Cardiac fibroblast (primary cell): ENCODE measurements at regions not wholly inside any gene's neighbourhood (a gene's known extent, or its start where the extent isn't known, plus 50 kb on each side); places are given as distances from the start of the nearest gene placed in this dataset.
"Not testable (repeated sequence)": the region's sequence is repeated elsewhere in the genome, so short reads cannot be mapped to it uniquely, and the experiment has no call there.

Source experiments
- DNase-seq, 2 donors: peaks; one replicate each; pipeline versions ENCODE4 v3.0.0 to v3.0.0-alpha.2; 2010; ENCODE audit warnings: low read depth in 2 of 2
- H3K4me3 ChIP-seq, 2 donors: replicated peaks in 1 of 2; 1 replicate in 1 of 2; 2 replicates in 1 of 2; pipeline ENCODE4 v1.5.1; 2011; ENCODE audit warnings: low read depth in 2 of 2, low read length in 2 of 2, mild to moderate bottlenecking in 2 of 2, moderate library complexity in 1 of 2
- TF ChIP-seq, protein P1 (sequence below): IDR thresholded peaks from one replicate; pipeline ENCODE4 v1.5.1; 2011; ENCODE audit warnings: low read depth, mild to moderate bottlenecking, low read length, inconsistent platforms

DNA sequence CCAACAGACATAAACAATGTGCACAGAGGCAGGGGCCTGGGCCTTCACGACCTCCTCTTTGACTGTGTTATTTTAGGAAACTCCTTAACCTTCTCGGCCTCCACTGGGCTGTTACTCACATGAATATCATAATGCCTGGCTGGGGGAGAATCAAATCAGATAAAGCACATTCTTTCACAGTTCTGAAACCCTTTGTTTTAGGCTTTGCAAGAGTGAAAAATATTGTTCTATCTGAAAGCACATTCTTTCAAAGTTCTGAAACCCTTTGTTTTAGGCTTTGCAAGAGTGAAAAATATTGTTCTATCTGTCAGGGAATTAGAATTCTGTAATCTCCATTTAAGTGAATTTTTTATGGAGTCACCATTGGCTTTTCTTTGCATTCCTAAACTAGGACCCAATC, 50.7 kb upstream of the SYNDIG1 start:
- DNase-seq = no peak
- TF ChIP-seq, protein P1, sequence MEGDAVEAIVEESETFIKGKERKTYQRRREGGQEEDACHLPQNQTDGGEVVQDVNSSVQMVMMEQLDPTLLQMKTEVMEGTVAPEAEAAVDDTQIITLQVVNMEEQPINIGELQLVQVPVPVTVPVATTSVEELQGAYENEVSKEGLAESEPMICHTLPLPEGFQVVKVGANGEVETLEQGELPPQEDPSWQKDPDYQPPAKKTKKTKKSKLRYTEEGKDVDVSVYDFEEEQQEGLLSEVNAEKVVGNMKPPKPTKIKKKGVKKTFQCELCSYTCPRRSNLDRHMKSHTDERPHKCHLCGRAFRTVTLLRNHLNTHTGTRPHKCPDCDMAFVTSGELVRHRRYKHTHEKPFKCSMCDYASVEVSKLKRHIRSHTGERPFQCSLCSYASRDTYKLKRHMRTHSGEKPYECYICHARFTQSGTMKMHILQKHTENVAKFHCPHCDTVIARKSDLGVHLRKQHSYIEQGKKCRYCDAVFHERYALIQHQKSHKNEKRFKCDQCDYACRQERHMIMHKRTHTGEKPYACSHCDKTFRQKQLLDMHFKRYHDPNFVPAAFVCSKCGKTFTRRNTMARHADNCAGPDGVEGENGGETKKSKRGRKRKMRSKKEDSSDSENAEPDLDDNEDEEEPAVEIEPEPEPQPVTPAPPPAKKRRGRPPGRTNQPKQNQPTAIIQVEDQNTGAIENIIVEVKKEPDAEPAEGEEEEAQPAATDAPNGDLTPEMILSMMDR = no peak
- no peak overlapping the region for H3K4me3 ChIP-seq

DNA sequence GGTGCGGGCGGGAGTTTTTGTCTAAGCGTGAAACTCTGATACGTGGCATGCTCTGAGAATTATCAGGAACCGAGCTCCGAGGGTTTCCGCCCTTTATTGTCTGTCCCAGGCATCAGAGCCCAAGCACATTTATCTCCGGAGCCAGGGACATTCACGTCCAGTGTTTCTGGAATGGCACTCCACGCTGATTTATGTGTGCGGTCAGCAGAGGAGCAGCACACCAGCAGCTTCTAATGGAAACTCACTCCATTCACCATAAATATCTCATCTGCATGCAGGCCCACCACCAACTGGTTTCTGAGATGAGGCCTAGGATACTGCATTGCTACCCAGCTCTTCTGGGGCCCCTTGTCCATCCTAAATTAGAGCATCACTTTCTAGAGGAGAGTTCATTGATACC, 51.9 kb upstream of the SYNDIG1 start:
- DNase-seq = no peak
- TF ChIP-seq, protein P1 = no peak
- no peak overlapping the region for H3K4me3 ChIP-seq

DNA sequence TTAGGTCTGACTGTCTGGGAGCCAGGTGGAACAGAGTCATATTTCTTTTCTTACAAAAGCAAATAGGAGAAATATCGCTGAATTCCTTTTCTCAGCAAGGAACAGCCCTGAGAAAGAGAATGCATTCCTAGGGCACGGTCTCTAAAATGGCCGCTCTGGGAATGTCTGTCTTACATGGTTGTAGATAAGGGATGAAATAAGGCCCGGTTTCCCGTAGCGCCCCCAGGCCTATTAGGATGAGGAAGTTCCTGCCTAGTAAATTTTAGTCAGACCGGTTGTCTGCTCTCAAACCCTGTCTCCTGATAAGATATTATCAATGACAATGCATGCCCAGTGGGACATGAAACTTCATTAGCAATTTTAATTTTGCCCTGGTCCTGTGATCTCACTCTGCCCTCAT, 54.0 kb upstream of the SYNDIG1 start:
- not testable (repeated sequence) for DNase-seq, H3K4me3 ChIP-seq

DNA sequence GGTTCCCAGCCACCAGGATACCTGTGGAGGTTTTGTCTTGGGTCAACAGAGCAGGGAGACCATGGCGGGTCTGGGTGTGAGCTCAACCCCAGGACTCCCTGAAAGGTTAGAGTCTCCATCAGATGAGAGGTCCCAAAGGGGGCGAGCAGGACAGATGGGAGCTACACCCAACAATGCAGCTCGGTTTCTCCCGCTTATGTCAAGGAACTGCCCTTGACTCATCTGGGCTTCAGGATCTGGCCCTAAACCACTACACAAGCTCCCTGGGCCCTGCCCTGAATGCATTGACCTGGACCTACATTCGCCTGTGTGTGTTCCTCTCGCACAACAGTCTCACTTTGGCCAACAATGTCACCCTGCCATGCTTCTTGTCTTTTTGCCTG, 57.6 kb upstream of the SYNDIG1 start:
- no peak for DNase-seq
- no peak overlapping the region for H3K4me3 ChIP-seq
- TF ChIP-seq, protein P1 = no peak

DNA sequence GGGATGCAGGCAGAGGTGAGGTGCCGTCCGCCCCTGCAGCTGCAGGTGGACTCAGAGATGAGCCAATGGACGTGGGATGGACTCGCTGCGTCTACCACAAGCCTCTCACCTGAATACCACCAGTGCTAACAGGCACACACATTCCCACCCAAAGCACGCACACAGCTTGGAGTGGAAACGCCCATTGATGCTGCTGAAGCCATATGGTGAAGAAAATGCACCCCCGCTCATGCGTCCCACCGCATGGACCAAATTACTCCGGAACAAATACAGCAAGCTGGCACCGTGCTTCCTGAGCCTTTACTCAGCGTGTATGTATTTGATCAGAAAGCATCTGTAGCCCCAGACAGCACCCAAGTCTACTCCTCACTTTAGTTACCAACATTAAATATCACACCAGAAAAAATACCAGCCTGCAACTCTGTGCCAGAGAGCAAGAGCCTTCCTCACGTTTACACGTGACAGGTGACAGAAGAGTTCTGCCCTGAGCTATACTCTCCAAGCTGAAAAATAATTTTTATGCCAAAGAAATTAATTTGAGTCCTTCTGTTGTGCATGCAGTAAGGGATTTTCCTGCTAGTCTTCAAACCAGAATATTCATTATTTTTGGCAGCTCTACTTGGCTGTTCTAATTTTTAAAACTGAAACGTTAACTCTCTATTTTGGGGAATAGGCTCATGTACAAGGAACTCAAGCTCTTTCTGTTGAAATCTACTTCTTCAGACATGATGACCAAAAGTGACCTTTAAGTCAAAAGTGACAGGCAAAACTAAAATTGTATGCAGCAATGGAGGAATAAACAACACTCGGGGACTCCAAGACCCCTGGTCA, 58.2 kb upstream of the SYNDIG1 start:
- TF ChIP-seq, protein P1 = no peak
- no peak overlapping the region for H3K4me3 ChIP-seq
- DNase-seq = no peak

DNA sequence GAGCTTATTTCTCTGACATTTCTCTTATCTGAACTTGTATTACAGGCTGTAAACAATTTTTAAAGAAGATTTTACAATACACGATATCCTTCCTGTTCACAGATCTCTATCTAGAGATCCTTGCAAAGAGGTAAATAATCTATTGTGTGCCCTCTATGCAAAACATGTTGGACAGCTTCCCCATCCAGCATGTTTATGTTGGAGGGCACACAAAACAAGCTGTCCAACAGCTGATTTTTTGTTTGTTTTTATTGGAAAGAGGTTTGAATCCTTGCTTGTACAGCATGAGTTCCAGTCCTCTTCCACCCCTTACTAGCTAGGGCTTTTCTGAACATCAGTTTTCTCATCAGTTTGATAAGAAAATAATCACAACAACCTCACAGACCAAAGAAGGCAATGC, 62.3 kb upstream of the SYNDIG1 start:
- TF ChIP-seq, protein P1 = no peak
- peak in 1 of 2 donors; percentile 2 for DNase-seq
- no peak overlapping the region for H3K4me3 ChIP-seq

DNA sequence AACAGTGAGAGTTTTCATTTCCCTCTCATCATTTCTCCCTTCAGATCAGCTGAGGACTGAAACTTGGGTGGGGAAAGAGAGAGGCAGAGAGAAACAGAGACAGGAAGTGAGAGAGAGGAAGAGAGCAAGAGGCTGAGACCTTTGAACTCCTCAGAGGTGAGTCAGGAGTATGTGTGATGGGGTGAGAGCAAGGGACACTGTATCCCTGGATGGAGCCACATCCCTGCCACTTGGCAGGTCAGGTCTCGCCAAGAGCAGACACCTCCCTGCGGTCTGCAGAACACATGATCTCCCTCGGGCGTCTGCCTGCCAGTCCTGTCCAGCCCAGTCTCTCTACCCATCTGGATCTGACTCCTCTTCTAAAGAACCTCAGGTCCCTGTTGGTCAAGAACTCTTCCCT, 62.7 kb upstream of the SYNDIG1 start:
- TF ChIP-seq, protein P1 = no peak
- no peak overlapping the region for H3K4me3 ChIP-seq
- no peak for DNase-seq
